ENCODE measurements at regions not wholly inside any gene's neighbourhood (a gene's known extent, or its start where the extent isn't known, plus 50 kb on each side); places are given as distances from the start of the nearest gene placed in this dataset.
"Not testable (repeated sequence)": the region's sequence is repeated elsewhere in the genome, so short reads cannot be mapped to it uniquely, and the experiment has no call there.

GRCh38 chr11:91350931-91351330 is 873.7 kb upstream of the FAT3 start:
- no peak for DNase-seq (ENCODE audit: low read depth, low spot score)

GRCh38 chr11:91326751-91327150 is 897.9 kb upstream of the FAT3 start:
- DNase-seq (ENCODE audit: low read depth, low spot score) = no peak

DNA sequence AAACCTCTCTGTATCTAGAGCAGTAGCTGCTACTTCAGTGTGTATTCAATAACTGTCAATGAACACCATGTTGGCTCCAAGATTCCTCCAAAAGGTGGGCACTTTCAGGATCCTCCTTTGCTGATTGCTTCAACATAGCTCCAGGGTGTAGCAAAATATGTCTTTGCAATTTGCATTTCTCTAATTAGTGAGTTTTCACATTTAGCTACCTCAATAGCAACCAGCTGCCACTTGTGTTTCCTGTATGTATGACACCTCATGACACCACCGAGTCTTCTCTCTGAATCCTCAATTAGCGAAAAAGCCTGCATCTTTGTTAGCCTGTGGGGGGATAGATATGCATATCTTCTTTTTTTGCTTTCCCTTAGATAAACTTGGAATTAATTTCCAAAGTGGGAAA is 898.3 kb upstream of the FAT3 start:
- DNase-seq (ENCODE audit: low read depth, low spot score) = no peak

DNA sequence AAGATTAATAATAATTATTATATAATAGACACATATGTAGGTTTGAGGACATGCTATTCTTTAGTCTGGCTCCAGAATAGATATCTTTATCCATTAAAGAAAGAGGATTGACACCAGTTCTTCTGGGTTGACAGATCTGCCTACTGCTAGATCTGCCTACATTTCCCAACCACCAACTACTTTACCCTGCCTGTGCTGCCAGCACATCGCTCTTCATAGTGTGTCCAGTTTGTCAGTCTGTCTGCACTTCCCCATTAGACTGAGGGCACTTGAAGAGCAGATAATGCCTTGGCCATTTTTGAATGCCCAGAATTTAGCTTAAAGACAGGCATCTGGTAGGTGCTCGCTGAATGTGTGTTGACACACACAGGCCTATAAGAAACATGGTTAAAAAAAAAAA is 910.1 kb upstream of the FAT3 start:
- no peak for DNase-seq (ENCODE audit: low read depth, low spot score)

DNA sequence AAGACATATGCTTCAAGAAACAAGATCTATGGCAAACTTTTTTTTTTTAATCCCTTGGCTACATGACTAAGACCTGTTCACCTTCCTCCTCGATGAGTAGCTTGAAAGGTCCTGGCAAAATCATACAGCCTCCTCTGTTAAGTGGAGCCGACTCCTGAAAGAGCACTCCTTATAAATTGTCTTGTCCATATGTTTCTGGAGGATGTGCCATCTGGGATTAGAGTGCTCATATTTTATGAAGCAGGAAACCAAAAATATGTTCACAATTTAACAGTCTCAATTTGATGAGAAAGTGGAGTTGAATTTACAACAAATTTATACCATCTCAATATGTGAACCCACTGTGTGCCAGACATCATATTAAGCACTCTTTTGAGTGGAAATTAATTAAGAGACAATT is 912.1 kb upstream of the FAT3 start:
- DNase-seq (ENCODE audit: low read depth, low spot score) = no peak

DNA sequence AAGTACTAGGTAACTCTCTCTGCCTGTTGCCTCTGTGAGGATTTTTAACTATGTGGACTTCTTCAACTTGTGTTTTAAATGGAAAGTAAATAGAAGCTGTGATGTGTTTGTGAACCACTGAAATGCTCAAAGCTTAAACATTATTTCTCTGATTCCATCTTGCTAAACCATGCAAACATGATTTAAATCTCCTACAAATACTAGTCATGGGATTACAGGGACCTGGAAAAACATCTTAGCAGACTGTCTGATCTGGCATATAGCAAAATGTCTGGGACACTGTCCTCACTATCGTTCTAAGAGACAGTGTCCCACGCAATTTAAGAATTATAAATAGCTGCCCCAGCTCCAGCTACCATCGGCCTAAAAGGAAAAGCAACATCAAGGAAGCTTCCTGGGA is 914.5 kb upstream of the FAT3 start:
- DNase-seq (ENCODE audit: low read depth, low spot score) = no peak

DNA sequence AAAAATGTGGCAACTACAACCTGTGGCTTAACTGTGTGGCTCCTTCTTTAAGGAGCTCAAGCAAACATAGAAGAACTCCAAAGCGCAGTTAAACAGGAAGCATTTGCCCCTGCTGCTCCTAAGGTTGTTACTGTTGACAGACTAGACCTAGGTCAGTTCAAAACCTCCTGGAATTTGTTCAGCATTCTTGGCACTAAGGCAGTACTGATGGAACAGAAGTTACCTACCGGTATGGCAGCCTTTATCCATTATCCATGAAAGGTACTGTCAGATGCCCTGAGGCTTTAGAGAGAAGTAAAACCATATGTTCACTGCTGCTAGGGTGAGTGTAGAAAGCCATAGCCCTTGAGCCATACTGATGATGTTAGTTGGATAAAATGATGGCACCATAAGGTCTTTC is 916.5 kb upstream of the FAT3 start:
- DNase-seq (ENCODE audit: low read depth, low spot score) = no peak

DNA sequence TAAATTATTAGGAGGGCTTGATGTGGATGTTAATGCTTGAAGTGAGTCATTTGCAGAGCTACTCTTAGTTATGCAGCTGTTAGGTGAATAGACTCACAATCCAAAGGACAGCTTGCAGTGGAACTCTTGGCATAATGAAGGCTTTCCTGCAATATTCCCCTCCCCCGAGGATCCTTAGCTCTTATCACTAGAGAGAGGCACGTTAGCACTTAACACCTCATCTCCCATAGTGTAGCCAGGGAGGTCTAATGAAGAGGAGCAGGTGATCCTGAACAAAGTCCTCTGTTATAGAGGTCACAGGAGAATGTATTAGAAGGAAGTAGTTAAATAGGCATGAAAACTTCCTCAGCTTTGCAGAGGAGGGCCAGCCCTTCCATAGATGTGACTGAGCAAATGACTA is 919.2 kb upstream of the FAT3 start:
- no peak for DNase-seq (ENCODE audit: low read depth, low spot score)

- no peak for DNase-seq (ENCODE audit: low read depth, low spot score)
Measured at GRCh38 chr11:91303749-91304148, 920.9 kb upstream of the FAT3 start.

DNA sequence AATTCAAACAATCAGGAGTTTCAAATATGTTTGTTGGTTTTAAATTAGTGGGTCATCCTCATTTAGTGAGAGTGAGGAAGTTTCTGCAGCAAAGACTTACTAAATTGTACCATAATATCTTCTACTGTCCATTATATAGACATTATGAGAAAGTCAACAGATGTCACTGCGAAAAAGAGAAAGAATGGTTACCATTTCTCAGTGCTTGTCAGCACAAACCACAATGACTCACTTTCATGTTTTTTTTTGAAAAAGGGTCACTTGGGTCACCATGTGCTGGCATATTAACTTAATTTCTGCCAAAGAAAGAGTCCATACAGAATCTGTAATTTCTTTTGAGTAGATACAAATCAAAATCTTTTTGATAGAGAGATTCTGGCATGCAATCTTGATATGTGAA is 924.6 kb upstream of the FAT3 start:
- peak; percentile 13 for DNase-seq (ENCODE audit: low read depth, low spot score)

- no peak for DNase-seq (ENCODE audit: low read depth, low spot score)
Measured at GRCh38 chr11:91296629-91297028, 928.0 kb upstream of the FAT3 start.

DNA sequence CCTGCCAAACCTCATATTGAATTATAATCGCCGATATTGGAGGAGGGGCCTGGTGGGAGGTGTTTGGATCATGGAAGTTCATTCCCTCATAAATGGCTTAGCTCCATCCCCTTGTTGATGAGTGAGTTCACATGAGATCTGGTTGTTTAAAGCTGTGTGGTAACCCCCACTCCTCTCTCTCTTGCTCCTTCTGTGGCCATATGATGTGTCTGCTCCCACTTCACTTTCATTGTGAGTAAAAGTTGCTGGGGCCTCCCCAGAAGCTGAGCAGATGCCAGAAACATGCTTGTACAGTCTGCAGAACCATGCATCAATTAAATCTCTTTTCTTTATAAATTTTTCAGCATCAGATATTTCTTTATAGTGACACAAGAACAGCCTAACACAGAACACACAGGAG is 929.0 kb upstream of the FAT3 start:
- DNase-seq (ENCODE audit: low read depth, low spot score) = no peak

DNA sequence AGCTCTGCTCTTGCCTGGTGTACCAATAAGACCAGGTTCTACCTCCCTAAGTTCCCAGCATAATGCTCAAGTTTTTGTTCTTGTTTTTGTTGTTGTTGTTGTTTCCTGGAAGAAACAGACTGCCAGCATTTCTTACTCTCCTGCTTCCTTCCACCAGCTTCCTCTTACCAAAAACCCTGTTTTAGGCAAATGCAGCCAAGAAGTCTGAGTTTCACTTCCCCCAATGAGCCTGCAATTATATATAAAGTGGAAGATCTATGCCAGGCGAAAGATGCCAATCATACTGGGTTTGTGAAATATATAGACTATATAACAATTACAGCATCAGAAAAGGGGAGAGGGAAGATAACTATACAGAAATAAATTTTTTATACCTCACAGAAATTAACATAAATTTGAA is 931.5 kb upstream of the FAT3 start:
- DNase-seq (ENCODE audit: low read depth, low spot score) = no peak

- no peak for DNase-seq (ENCODE audit: low read depth, low spot score)
Measured at GRCh38 chr11:91272089-91272488, 952.5 kb upstream of the FAT3 start.

- not testable (repeated sequence) for DNase-seq (ENCODE audit: low read depth, low spot score)
Measured at GRCh38 chr11:91268512-91269295, 955.9 kb upstream of the FAT3 start.

- DNase-seq (ENCODE audit: low read depth, low spot score) = no peak
Measured at GRCh38 chr11:91265946-91266345, 958.7 kb upstream of the FAT3 start.

DNA sequence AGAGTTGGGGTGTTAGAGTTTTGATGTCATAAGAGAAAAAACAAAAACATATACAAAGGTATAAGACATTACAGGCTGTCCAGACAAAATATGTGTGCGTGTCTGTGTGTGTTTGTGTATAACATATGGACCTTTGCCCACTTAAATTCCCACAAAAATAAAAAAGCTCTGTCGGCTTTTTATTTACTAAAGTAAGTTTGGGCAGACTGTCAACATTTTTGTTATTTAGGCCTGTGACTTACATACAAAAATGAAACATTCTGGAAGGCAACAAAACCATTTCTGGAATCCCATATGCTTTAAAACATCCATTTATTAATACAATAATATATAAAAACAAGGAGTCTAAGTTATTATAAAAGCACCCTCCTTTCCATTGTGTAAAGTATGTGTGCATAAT is 960.1 kb upstream of the FAT3 start:
- no peak for DNase-seq (ENCODE audit: low read depth, low spot score)

GRCh38 chr11:91263496-91264365 is 960.9 kb upstream of the FAT3 start:
- DNase-seq (ENCODE audit: low read depth, low spot score) = no peak

- no peak for DNase-seq (ENCODE audit: low read depth, low spot score)
Measured at GRCh38 chr11:91261513-91261912, 963.1 kb upstream of the FAT3 start.

GRCh38 chr11:91258876-91259275 is 965.7 kb upstream of the FAT3 start:
- no peak for DNase-seq (ENCODE audit: low read depth, low spot score)

GRCh38 chr11:91257667-91258066 is 967.0 kb upstream of the FAT3 start:
- DNase-seq (ENCODE audit: low read depth, low spot score) = no peak

- DNase-seq (ENCODE audit: low read depth, low spot score) = peak; percentile 53
Measured at GRCh38 chr11:91248199-91248807, 976.3 kb upstream of the FAT3 start.

Data from astrocyte of the hippocampus (primary cell).